ENCODE measurements at regions not wholly inside any gene's neighbourhood (a gene's known extent, or its start where the extent isn't known, plus 50 kb on each side); places are given as distances from the start of the nearest gene placed in this dataset.
A peak's percentile ranks its signal among the peaks of the same experiment; 100 is the strongest.
"Not testable (repeated sequence)": the region's sequence is repeated elsewhere in the genome, so short reads cannot be mapped to it uniquely, and the experiment has no call there.

DNA sequence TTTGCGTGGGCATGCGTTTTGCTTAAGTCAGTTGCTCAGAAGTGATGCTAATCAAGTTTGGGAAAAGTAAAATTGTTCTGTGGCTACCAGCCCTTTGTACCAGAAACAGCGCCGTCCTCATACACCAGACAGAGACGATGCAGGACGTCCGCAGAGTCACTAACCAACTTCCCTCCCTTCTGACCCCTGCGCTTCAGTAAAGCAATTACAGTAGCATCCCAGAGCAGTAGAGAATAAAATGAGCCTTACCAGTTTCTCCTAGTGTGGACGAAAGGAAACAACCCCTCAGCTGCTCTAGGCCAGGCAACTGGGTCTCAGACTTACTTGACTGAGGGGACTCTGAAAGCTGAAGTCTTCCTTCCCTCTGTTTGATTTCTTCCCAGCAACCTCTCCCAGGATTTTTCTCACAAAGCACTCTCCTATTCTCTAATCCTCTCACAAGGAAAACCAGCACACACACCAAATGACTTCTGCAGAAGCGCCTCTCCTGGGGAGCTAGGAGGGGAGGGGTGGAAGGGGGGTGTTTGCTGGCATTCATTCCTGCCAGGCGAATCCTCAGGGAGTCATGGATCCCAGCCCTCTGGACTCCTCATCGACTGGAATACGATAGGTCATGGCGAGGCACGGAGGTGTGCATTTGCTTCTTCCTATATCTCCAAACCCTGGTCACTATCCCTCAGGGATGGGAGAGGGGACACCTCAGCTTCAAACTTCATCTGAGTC is 56.0 kb upstream of the MID1 start:
- no peak for DNase-seq

DNA sequence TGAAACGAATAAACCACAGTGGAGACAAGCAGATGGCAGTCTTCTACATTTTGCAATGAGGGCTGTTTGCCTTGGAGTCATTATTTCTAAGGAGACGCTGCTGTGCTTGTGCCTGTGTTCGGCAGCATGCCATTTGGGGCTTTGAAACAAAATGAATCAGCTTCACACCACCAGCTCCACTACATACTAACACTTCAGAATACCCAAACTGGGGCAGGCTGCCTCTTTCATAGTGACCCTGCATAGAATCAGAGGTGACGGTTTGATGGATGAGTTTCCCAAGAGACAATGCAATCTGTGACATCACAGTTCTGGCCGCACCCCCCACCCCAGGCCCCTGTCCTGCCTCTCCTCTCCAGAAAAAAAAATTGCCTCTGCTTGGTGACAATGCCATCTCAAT is 57.1 kb upstream of the MID1 start:
- DNase-seq, result peak; percentile 48

DNA sequence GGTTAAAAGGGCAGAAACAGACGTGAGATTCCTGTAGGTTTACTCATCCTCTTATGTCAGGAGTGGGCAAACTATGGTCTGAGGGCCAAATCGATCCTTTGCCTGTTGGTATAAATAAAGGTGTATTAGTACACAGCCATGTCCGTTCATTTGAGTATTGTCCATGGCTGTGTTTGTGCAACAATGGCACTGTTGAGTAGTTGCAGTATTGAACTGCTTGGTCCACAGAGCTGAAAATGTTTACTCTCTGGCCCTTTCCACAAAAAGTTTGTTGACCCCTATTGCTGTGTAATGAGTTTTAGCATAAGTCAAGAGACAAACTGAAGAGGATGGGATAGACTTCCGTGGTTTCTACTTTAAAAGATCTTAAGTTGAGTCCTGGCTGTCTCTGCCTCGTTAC is 59.0 kb upstream of the MID1 start:
- DNase-seq, result no peak

DNA sequence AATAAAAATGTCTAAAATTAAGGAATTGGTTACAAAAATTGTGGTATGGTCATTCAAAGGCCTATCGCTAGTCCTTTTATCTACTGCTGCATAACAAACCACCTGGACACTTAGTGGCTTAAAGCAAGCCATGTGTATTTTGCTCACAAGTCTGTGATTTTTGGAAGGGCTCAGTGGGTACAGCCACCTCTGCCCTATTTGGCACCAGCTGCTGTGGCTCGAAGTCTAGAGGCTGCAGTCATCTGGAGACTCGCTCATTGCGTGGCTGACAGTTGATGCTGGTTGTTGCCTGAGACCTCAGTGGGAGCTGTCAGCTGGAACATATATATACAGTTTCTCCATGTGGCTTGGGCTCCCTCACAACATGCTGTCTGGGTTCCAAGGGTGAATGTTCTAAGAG is 60.8 kb upstream of the MID1 start:
- DNase-seq, result no peak

DNA sequence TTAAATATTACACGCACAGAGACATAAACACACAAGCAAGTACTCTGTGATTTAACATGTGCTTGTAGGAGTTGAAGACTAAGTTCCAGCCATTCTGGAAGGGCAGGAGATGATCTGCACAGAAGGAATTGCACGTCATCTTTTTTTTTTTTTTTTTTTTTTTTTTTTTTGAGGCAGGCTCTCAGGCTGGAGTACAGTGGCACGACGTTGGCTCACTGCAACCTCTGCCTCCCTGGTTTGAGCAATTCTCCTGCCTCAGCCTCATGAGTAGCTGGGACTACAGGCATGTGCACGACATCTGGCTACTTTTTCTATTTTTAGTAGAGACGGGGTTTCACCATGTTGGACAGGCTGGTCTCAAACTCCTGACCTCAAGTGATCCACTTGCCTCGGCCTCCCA is 63.2 kb upstream of the MID1 start:
- not testable (repeated sequence) for DNase-seq

DNA sequence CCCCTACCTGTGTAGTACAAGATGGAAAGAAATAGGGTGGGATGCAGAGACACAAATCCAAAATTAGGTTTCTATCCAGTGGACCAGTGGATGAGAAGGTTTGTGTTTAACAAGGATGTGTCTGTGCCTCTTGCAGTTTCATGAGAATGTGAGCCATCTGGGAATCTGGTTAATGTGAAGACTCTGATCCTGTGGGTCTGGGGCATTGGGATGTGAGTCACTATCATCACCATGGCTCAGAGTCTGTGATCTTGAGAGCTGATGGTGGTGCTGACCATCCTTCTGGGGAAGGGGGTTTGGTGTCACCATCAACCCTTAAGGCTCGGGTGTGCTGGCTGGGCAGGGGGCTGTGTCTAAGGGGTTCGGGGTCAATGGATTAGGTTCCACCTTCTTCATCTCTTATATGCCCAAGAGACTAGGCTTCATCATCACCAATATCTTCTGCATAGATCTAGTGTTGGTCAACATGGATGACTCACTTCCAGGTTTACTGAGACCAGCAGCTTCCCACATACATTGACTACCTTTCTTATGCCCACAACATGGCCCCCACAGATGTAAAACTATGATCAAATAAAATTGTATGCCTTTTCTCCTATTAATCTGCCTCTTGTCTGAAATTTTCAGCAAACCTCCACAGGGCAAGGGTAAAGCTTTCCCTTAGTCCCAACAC is 65.7 kb upstream of the MID1 start:
- no peak for DNase-seq

DNA sequence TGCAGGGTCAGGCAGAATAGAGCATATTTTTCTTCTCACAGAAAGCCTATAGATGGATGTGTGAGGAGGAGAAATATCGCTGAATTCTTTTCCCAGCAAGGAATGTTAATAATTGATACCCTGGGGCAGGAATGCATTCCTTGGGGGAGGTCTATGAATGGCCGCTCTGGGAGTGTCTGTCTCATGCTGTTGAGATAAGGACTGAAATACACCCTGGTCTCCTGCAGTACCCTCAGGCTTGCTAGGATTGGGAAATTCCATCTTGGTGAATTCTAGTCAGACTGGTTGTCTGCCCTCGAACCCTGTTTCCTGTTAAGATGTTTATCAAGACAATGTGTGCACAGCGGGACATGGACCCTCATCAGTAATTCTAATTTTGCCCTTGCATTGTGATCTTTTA is 71.4 kb upstream of the MID1 start:
- not testable (repeated sequence) for DNase-seq

DNA sequence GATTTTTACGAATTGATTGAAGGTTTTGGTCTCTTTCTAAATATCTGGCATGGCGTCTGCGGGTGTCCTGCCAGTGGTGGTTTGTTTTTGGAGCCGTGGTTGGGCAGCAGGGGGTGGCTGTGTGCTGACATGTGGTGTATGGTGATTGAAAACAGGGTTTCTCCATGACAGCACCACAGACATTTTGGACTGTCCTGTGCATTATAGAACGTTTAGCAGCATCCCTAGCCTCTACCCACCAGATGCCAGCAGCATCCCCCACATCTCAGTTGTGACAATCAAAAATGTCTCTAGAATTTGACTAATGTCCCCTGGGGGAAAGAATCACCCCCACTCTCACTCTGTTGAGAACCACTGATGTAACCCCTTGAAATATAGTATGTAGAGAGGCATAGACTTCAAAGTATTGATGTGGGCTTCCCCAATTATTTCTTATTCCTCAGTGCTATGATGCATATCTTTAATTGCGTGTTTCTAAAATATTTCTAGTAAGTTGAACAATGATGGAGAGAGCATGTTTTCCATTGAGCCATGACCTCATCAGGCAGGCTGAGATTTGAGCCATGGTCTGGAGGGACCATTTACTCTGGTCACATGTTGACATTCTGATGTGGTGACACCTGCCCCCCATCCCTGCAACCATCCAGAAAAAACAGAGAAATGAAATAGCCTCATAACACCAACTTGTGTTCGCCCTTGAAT is 77.4 kb upstream of the MID1 start:
- DNase-seq, result no peak

DNA sequence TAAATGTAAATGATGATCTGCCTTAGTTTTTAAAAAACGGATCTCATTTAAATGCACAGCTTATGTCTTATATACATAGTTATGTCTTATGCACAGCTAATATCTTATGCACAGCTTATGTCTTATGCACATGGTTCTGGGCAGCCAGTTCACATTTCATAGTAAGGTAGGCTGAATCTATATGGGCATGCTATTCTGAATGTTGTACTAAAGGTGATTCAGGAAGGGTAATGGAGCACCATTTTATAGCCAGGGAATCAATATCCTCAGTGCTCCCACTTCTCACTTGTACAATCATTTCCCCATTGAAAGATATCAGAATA is 77.9 kb upstream of the MID1 start:
- no peak for DNase-seq

DNA sequence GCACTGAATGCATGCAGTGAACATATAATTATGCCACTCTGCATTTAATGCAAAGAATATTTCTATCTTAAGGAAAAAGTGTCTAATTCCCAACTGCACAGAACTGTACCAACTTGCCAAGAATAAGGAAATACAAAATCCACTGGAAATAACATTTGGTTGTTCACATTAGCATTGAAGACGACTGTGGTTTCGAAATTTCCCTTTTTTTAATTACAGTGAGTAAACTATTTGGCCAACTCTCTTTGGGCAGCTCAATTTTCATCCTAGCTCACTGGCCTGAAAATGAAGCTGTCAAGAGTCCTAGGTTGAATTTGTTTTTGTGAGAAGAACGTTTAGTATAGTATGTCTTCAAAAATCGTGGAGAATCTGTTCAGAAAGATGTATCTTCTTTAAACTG is 81.6 kb upstream of the MID1 start:
- DNase-seq, result no peak

DNA sequence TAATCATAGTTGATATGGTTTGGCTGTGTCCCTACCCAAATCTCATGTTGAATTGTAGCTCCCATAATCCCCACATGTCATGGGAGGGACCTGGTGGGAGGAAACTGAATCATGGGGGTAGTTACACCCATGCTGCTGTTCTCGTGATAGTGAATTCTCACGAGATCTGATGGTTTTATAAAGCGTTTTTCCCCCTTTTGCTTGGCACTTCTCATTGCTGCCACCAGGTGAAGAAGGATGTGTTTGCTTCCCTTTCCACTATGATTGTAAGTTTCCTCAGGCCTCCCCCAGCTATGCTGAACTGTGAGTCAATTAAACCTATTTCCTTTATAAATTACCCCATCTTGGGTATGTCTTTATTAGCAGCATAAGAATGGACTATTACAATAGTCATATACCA is 86.0 kb upstream of the MID1 start:
- not testable (repeated sequence) for DNase-seq

DNA sequence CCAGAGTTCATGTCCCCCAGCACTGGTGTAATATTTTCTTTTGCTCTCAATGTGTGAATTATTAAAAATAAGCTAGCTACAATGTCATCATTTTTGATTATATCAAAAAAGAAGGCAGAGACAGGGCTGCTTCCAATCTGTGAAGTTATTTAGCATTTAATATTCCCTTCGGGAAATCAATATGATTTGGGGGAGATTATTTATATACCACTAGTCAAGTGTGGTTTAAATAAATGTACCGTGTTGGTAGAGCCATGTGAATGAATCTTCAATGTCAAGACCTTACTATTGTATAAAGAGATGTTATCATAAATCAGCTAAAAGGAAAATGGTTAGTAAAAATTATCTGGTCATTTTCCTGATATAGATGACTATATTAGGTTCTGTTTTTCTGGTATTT is 87.4 kb upstream of the MID1 start:
- DNase-seq, result no peak

DNA sequence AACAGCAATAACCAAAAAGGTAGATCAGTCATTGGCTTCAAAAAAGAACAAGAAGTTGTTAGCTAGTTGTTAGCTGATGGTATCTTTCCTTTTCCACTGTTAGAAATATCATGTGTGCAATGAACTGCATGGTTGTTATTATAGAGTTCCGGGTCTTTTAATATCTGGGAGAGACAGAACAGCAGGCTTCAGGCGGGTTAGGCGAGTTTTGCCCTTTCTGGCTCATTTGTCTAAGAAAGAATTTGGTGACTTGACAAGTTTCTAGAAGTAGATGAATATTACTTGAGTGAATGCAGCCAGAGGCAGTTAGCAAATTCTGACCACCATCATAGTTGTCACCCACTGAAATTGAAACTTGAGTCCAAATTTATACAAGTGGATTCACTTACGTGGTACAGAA is 88.9 kb upstream of the MID1 start:
- DNase-seq, result no peak

DNA sequence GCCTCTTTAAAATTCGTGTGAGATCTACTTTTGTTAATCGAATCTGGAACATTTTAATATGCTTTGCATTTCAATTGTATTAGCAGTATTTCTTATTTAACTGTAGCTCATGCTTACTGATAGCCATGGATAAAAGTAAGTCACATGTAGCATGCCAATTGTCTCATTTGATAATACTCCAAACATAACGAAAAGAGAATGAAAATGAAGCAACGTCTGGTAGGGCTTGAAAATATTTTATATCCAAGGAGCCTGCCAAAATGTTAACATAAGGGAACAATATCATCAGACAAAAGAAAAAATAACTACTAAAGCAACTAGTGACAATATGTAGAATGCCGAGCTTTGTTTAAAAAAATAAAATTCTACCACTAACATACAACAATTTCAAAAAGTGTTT is 94.1 kb upstream of the MID1 start:
- no peak for DNase-seq

DNA sequence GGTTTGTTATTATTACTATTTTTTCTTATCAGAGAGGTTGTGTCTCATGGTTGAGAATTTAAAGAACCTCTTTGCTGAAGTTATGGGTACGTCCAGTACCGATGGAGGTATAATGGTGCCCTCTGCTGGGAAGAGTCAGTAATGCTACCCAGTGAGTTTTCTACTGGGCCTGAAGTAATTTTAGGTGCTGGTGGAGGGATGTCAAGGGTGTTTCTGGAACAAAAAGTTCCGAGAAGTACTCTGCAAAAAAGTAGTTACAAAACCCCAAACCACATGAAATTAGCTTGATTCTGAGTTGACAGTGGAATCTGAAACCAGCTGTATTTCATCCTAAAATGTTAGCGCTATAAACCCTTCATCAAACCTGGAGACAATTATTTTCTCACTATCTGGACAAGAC is 102.5 kb upstream of the MID1 start:
- peak; percentile 79 for DNase-seq

DNA sequence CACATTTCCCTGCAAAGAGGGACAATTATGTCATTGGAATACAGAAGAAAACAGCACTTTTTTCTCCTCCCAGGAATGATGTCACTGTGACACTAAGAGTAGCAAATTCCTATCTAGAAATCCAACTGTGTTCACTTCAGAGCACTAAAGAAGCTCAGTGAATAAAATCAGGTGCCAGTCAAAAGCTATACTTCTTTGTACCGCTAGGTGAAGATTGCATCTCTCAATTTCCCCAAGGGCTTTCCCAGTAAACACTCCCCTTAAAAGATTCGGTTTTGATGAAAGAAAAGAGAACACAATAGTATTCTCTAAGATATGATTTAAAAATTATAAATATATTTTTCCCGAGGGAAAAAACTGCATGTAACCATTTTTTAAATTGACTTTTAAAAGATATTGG is 104.7 kb upstream of the MID1 start:
- no peak for DNase-seq

DNA sequence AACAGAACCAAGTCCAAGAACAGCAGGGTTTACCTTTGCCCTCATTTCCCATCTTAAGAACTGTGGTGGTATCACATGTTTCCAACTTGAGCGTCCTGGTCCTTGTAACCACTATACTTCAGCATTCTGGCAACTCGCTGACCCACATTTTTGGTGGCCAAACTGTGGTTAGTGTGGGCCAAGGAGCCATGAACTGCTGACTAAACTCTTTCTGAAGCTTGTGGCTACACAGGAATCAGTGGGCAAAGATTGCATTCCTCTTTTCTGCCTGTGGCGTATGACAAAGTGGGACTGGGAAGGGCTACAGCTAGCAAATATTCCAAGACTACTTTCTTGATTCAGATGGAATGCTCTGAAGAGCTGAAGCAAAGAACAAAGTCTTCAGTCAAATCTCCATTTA is 106.3 kb upstream of the MID1 start:
- DNase-seq, result no peak

DNA sequence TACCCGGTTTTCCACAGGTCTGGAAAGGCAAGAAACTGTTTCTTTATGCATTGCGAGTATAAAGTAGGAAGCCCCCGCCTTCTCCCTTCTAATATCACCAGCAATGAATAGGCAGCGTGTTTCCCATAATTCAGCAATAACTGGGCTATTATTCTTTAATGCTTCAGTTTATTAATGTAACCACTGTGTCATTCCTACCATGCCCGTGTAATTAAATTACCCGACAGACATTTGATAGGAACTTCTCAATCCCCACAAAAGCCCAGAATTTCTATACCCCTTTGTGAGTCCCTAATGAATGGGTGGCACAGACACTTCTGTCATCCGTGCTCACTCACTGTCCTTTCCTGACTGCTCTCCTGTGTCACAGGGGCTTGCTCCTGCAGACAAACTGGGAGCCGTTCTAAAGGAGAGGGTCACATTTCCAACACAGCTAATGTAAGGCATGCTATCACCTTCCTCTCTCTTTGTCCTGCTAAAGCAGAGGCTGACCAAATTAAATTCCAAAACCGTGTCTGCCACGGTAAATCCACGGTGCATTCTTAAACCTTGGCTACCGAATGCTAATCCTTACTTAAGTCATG is 108.5 kb upstream of the MID1 start:
- DNase-seq, result peak; percentile 51

DNA sequence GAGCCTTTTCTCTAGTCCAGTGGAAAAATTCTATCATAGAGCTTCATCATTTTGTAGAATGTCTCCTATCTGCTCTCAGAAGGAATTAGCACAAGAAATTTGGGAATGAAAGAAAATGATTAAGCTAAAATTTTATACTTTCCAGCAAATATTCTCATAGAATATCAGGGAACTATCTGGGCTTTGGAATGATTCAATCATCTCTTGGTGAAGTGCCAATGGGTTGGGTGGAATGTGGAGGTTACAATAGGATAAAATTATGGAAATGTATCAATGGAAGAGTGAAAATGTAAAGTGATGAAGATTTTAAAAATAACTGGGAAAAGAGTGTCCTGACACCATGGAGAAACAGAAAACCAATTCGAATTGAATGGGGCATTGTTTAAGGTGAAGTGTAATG is 119.0 kb upstream of the MID1 start:
- DNase-seq, result no peak

DNA sequence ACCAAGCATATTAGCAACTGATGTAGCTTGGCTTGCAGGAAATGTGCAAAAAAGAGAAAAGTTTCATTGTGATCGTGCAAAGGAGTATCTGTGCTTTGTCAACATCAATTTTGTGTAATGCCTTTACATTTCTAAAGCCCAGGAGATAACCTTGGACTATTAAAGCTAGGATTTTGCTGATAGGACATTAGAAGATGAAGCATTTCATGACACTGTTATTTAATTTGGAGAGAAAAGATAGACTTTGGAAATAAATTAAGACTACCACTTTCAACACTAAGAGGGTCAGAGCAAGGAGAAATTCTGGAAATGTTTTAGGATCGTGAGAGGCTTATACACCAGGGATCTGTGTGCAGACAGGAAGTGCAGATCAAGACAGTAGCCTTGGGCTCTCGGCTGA is 120.6 kb upstream of the MID1 start:
- DNase-seq, result no peak

DNA sequence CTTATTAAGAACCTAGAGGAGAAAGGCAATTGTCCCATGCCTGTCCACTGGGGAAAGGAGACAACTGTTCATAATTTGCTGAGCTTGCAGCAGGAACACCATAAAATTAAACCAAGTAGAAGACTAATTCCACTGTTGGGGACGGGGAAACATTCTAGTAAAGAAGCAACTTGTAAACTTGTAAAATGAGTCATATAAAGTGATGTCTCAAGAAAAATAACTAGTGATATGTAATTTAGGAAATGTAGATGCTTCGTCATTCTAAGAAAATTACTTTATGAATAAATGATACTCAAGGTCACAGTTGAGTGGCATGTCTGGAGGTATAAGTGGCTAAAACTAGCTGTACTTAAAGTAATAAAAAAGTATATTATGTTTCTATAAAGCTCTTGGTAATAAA is 121.2 kb upstream of the MID1 start:
- DNase-seq, result no peak

DNA sequence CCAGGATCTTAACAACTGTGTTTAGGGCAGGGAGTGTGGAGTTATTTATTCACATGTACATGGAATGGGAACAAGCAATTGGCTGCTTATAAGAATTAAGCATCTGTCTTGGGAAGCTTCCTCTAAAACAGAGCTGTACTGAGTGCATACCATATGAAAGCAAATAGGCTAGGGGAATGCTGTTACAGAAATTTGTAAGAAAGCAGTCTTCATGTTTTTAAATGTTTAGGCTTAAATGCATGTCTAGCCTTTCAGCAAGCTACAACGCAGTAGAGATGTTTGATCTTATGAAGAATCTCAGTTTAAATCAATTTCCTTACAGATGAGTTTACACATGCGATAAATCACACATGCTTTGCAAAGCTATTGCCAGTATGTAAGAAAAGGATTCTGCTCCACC is 123.1 kb upstream of the MID1 start:
- no peak for DNase-seq

DNA sequence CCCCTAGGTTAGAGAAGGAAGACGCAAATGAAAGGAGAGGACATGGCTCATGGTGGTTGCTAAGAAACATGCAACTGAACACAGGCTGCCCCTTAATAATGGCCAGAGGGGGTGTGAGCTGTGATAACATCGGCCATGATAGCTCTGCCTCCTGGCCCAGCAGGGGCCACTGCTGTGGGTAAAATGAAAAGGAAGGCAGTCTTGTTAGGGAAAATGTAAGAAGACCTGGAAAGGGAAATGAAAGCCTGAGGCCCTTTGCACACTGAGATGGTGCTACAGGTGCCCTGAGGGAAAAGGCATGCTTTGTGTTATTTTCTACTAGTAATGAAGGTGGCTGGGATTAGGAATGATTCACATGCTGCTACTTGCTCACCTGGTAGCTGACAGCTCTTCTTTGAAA is 123.6 kb upstream of the MID1 start:
- no peak for DNase-seq

DNA sequence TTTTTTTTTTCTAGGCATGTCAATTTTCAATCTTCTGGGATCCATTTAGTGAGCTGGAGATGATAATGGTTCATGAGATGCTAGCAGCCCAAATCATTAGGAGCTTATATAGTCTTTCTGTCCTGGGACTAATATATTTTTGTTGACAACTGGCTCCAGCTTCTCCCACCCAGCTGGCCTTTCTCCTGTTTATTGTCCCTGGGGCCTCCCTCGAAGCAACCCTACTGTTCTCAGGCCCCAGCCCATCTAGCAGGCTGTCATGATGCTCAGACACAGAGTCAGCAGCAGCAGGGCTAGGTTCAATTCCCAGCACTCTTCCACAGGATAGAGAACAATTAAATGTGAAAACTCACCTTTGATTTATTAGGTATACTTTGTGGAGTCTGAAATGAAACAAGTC is 127.6 kb upstream of the MID1 start:
- DNase-seq, result no peak

Measured in tongue (tissue), 1 donor.